ENCODE measurements at regions not wholly inside any gene's neighbourhood (a gene's known extent, or its start where the extent isn't known, plus 50 kb on each side); places are given as distances from the start of the nearest gene placed in this dataset.

GRCh38 chr18:38076346-38077070 lies 510.9 kb upstream of the CELF4 start:
- DNase-seq (ENCODE audit: low read depth): no peak

DNA sequence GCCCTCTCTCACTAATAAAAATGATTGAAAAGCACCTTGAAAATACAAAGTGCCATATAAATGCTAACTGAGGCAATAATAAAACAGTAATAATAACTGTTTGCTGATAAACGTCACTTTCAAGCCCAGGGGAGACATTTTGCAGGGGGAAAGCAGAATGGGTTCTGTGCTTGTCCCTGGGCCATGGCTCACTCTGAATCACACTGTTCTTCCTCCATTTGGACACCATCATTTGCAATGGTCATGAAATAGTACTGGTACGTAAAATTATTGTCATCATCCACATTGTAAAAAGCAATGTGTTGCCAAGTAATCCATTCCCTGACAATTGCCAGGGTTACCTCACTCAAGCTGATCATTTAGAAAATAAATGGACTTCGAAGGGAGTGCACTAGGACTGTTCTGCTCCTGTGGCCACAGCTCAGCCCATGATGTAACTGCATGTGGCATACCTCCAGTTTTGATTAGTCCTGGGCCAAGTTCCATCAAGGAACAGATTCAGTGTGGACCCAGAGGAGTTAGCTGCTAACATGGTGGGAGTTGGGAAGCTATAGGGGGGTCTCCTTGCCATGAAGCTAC lies 508.8 kb upstream of the CELF4 start:
- DNase-seq (ENCODE audit: low read depth): no peak

GRCh38 chr18:38067821-38068220 lies 502.2 kb upstream of the CELF4 start:
- no peak for DNase-seq (ENCODE audit: low read depth)

DNA sequence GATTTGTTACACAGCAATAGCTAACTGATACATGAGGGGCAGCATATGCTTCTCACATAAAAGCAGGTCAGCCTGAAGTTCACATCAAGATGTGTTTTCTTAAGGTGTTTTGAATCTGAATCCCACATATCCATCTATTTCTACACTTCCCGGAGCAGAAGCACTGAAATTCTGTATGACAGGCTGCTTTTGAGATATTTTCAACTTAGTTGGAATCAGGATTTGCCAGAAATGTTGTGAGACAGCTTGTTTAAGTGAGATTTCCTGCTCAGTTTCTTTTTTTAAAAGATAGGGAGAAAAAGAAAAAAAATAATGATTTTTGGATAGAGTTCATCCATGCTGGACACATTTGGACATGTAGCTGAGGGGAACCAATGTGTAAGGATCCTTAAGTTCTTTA lies 501.5 kb upstream of the CELF4 start:
- DNase-seq (ENCODE audit: low read depth): no peak

- no peak for DNase-seq (ENCODE audit: low read depth)
Measured at GRCh38 chr18:38052879-38053590, 487.4 kb upstream of the CELF4 start.

DNA sequence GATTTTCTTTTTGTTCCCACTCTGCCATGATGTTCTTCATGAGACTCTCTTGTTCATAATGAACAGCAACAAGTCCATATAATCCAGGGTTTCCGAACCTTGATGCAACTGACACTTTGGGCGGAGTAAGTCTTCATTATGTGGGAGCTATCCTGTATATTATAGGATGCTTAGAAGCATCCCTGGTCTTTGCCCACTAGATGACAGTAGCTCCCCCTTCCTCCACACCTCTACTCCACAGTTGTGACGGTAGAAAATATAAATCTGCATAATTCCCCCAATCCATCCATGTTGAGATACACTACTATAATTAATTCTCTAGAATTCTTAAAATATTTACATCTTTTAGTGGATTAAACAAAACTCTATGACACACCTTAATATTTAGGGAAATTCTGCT lies 482.2 kb upstream of the CELF4 start:
- no peak for DNase-seq (ENCODE audit: low read depth)

GRCh38 chr18:38046651-38047050 lies 481.1 kb upstream of the CELF4 start:
- no peak for DNase-seq (ENCODE audit: low read depth)

- DNase-seq (ENCODE audit: low read depth): no peak
Measured at GRCh38 chr18:38045845-38046244, 480.2 kb upstream of the CELF4 start.

- DNase-seq (ENCODE audit: low read depth): no peak
Measured at GRCh38 chr18:38042211-38042890, 476.8 kb upstream of the CELF4 start.

GRCh38 chr18:38038242-38038641 lies 472.6 kb upstream of the CELF4 start:
- DNase-seq (ENCODE audit: low read depth): no peak

- no peak for DNase-seq (ENCODE audit: low read depth)
Measured at GRCh38 chr18:38035193-38035592, 469.6 kb upstream of the CELF4 start.

DNA sequence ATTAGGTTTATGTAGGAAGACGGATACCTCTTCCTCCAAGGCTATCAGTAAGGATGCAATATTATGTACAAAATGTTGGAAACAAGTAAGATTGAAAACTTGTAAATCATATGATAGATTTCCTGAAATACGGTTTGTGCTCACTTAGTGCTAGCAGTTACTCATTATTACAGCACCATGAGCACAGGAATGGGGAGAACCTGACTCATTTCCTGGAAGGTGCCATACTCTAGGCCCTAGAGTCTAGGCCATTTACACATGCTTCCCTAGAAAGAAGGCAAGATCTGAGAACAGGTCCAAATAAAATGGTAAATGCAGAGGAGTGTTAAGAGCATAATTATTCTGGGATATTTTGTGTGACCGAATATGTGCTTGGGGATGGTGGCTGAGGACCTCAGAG lies 467.7 kb upstream of the CELF4 start:
- DNase-seq (ENCODE audit: low read depth): no peak

GRCh38 chr18:38032516-38032915 lies 466.9 kb upstream of the CELF4 start:
- no peak for DNase-seq (ENCODE audit: low read depth)

GRCh38 chr18:38028946-38029345 lies 463.3 kb upstream of the CELF4 start:
- DNase-seq (ENCODE audit: low read depth): no peak

- DNase-seq (ENCODE audit: low read depth): no peak
Measured at GRCh38 chr18:38025433-38026038, 459.9 kb upstream of the CELF4 start.

- no peak for DNase-seq (ENCODE audit: low read depth)
Measured at GRCh38 chr18:38023871-38024270, 458.3 kb upstream of the CELF4 start.

DNA sequence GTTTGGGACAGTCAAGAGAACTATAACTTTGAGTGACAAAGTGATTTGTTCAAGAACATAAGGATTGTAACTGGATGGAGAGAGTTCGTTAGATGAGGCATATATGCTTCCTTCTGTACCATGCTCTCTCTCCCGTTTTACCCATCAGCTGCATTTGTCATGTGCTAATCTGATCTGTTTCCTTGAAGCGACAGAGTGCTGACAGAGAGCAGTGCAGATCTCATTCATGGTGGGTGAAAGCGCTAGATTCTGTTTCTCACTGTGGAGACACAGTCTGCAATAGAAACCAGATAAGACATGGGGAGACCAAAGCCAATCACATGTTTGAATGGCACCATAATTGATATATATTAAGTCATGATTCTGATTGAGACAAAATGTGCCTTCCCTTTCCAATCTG lies 456.6 kb upstream of the CELF4 start:
- DNase-seq (ENCODE audit: low read depth): no peak

- no peak for DNase-seq (ENCODE audit: low read depth)
Measured at GRCh38 chr18:38019292-38019691, 453.7 kb upstream of the CELF4 start.

DNA sequence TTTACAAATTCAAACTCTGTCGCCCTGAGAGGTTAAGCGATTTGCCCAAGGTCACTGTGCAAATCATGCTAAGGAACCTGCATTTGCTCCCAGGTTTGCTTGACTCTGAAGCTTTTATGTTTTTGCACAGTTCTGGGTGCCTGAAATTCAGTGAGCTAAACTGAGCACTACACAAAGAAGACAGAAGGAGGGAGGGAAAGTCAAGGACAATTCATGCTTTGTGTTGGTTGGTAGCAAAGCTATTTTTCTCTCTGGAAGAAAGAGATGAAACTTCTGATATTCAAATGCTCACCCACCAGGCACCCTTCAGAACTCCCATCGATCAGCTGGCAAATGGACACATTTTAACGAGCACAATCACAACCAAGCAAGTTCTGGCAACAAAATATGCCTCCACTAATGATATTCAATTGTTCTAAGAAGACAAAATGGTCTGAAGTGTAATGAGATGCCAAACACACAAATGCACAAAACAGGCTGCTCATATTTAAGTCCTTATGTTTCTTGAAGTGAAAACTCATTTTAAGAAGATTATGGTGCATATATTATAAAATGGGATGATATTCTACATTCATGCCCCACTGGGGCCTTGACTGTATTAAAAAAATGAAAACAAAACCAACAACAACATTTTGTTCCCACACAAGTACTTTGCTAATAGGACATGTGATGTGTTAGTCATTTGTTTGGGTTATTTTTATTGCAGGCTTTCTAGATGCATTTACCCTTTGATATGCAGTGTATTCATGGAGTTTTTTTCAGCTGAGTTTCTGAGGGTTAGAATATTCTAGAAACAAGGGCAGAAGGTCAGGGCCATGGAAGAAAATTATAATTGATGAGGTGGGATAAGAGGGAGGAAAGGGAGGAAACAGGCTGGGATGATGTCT lies 445.6 kb upstream of the CELF4 start:
- no peak for DNase-seq (ENCODE audit: low read depth)

DNA sequence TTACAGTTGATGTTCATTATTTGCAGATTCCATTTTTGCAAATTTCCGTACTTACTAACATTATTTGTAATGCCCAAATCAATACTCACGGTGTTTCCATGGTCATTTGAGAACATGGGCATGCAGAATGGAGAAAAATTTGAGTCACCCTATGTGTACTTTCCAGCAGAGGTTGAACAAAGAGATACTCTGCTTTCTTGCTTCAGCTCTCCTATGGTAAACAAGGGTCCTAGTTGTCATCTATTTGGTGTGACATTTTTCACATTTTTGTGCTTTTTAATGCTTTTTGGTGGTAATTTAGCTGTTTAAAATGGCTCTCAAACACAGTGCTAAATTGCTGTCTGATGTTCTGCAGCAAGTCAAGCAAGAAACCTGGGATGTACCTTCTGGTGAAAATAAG lies 444.4 kb upstream of the CELF4 start:
- DNase-seq (ENCODE audit: low read depth): no peak

- DNase-seq (ENCODE audit: low read depth): no peak
Measured at GRCh38 chr18:38009320-38009719, 443.7 kb upstream of the CELF4 start.
